ENCODE measurements at regions not wholly inside any gene's neighbourhood (a gene's known extent, or its start where the extent isn't known, plus 50 kb on each side); places are given as distances from the start of the nearest gene placed in this dataset.

GRCh38 chr2:66683599-66683998, 248.7 kb downstream of the MEIS1 start:
- Histone ChIP-seq H2BK12ac (ENCODE audit: insufficient read length, low read depth, low read length) (no peak overlapping the region), H4K8ac (replicated peaks; ENCODE audit: insufficient read length, low read depth, low read length) (no peak overlapping the region), H2BK20ac (ENCODE audit: low read depth, low read length, poor library complexity, severe bottlenecking) (no peak overlapping the region), H4K20me1 (ENCODE audit: control insufficient read depth, insufficient read depth, insufficient read length) (no peaks in the 10 kb centered on the region), H3K79me1 (ENCODE audit: insufficient read depth, low read depth, low read length, poor library complexity, severe bottlenecking) (no peaks in the 10 kb centered on the region), H3K9me3 (ENCODE audit: control insufficient read depth, low read depth, low read length) (no peaks in the 10 kb centered on the region), H4K91ac (ENCODE audit: insufficient read length, low read depth, low read length) (no peak overlapping the region), H3K4ac (ENCODE audit: low read depth, low read length) (no peak overlapping the region), H3K27ac (ENCODE audit: insufficient read length, low read depth, low read length) (no peak overlapping the region), H2BK5ac (ENCODE audit: insufficient read length, low read length) (no peak overlapping the region), H3K56ac (ENCODE audit: insufficient read length, low read depth, low read length) (no peak overlapping the region), H4K5ac (ENCODE audit: insufficient read length, low read depth, low read length) (no peak overlapping the region), H3K23ac (ENCODE audit: insufficient read length, low read depth, low read length) (no peak overlapping the region), H3K9ac (ENCODE audit: extremely low read depth, insufficient read length, low read length) (no peak overlapping the region), H3K4me2 (ENCODE audit: insufficient read depth, insufficient read length, low read length) (no peak overlapping the region), H3K18ac (ENCODE audit: insufficient read length, low read depth, low read length) (no peak overlapping the region), H3K4me1 (ENCODE audit: insufficient read depth, low read length) (peaks cover 7% of the 10 kb centered on the region; the same call in 1 of the 2 replicates), H3K79me2 (ENCODE audit: insufficient read depth, low read length) (no peaks in the 10 kb centered on the region), H2AFZ (ENCODE audit: low read length) (no peak overlapping the region), H3K14ac (ENCODE audit: insufficient read depth, low read length) (no peak overlapping the region), H2BK120ac (ENCODE audit: low read depth, low read length, poor library complexity, severe bottlenecking) (no peak overlapping the region), H3K27me3 (ENCODE audit: insufficient read depth, low read length) (no peaks in the 10 kb centered on the region), H2BK15ac (ENCODE audit: low read depth, low read length) (no peak overlapping the region), H3K23me2 (ENCODE audit: insufficient read length, low read depth, low read length, poor library complexity, severe bottlenecking) (no peaks in the 10 kb centered on the region), H2AK5ac (ENCODE audit: insufficient read length, low read length) (no peak overlapping the region), H3T11ph (ENCODE audit: low read length) (no peak overlapping the region)
- DNase-seq = no peak
- no CpG with 5 or more reads among the region's 3 CpGs for WGBS (ENCODE audit: extremely low coverage, insufficient read length, low lambda C conversion rate)
- H3K4me3 Mint-ChIP-seq = no peak overlapping the region
- no peak for TF ChIP-seq CTCF (conservative IDR thresholded peaks at IDR 0.05)
- H3K27me3 Mint-ChIP-seq (ENCODE audit: low read depth) = no peaks in the 10 kb centered on the region; the same call in 1 of the 2 replicates
- H3K9me3 Mint-ChIP-seq = no peaks in the 10 kb centered on the region
- peak overlapping the region in 1 of 3 experiments; percentile 91; a peak in 2 of 7 replicates for H3K27ac Mint-ChIP-seq
- H3K4me1 Mint-ChIP-seq = peaks cover 76 to 90% of the 10 kb centered on the region in 2 experiments
- no peaks in the 10 kb centered on the region for H3K36me3 Mint-ChIP-seq (ENCODE audit: insufficient read depth in 1 of 3, low read depth in 3 of 3)

Data from H9 (cell line).